HPDE6-E6E7 (cell line): ENCODE measurements at regions not wholly inside any gene's neighbourhood (a gene's known extent, or its start where the extent isn't known, plus 50 kb on each side); places are given as distances from the start of the nearest gene placed in this dataset.

Experiments
- DNase-seq: peaks from one replicate; pipeline ENCODE4 v3.0.0; 2011; ENCODE audit warnings: missing footprints; ENCODE audit errors: extremely low spot score

DNA sequence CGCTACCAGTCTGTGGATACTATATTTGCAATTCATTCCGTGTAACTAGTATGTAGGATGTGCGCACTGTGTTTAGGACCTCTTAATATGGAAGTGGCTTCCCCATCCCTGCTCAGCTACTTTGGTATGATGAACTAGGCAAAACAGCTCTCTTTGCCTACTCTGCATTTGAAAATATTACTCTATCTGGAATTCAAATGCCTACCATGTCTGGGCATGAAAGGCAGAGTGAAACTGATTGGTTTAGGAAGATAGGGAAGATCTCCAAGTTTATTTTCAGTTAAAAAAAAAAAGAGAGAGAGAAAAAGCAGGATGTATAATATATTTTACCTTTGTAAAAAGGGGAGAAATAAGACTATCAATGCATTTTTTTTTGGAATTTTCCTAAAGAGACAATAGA lies 74.1 kb upstream of the ELL2 start:
- DNase-seq, result no peak

DNA sequence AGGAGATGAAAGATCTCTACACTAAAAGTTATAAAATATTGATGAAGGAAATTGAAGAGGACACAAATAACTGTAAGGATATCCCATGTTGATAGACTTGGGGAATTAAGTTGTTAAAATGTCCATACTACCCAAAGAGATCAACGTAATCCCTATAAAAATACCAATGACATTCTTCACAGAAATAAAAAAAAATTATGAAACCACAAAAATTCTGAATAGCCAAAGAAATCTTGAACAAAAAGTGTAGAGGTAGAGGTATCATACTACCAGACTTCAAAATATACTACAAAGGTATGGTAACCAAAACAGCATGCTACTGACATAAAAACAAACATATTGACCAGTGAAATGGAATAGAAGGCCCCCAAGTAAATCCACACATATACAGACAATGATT lies 71.5 kb upstream of the ELL2 start:
- no peak for DNase-seq

DNA sequence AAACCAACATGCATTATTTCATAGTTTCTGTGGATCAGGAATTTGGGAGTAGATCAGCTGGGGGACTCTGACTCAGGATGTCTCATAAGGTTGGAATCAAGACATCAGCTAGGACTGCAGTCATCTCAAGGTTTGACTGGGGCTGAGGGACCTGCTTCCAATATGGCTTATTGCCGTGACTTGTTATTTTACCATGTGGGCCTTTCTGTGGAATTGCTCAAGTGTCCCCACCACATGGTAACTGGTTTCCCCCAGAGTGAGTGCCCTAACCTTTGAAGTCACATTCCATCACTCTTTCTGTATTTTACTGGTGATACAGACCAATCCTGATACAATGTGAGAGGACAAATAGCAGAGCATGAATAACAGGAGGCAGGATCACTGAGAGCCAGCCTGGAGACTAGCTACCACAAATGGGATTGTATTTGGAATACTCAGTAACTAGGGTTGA lies 70.2 kb upstream of the ELL2 start:
- no peak for DNase-seq

DNA sequence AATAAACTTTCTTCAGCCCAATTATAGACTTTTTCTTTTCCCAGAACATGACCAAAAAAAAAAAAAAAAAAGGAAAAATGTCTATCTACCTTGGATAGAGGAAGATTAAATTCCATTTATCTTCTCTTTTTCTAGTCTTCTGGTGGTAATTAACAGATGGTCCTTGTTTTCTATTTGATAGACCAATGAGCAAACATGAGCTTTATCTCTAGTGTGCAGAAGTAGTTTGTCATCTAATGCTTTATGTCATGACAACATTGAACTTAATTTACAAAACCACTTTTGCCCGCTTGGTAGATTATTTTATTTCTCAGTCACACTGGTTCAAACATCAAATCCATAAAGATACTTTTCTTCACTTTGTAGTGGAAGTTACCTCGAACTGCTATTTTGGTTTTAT lies 69.5 kb upstream of the ELL2 start:
- no peak for DNase-seq

- no peak for DNase-seq
These were observed 64.9 kb upstream of the ELL2 start for GRCh38 chr5:96026406-96027041.

DNA sequence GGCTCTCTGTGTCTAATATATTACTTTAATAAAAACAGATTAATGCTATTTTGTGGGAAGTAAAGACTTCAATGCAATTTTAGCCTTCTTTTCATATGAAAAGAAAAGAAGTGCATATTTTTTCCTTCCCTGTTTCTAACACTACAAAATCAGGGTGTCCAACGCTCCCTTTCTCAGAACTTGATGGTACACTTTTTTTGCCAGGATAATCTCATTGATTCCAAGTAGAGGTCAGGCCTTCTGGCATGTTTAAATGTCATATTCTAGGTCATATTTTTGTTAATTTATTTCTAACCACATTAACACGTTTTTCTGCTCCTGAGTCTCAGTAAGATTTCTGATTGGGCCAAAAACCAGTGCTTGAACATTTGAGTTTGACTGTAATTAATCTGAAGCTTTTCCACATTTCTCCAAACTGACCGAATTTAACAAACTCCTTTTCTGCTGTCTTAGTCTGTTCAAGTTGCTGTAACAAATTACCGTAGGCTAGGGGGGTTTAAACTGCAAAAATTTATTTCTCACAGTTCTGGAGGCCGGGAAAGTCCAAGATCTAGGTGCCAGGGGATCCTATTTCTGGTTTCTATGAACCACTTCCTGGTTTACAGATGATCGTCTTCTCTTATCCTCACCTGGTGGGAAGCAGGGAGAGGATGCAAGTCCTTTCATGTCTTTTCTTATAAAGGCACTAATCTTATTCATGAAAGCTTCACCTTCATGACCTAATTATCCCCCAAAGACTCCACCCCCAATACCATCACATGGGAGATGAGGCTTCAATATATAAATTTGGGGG lies 63.2 kb upstream of the ELL2 start:
- DNase-seq, result no peak

- DNase-seq, result no peak
These were observed 61.9 kb upstream of the ELL2 start for GRCh38 chr5:96023518-96023917.

- DNase-seq, result no peak
These were observed 61.3 kb upstream of the ELL2 start for GRCh38 chr5:96022971-96023370.

DNA sequence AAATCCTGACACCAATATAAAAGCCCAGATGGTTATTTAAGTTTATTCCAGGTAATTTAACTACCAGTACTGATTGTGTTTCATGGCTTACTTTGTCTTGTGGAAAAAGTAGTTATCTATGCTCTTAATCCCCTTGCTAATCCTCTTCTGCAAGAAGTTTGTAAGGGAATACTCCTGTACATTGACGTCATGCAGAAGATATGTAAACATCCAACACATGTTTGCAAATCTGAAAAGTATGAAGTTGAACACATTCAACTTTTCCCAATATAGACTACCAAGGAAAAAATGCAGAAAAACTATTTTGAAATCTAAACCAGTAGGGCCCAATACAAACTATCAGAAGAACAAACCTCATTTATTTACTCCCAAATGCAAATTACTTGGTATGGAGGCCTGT lies 56.3 kb upstream of the ELL2 start:
- DNase-seq, result no peak

- no peak for DNase-seq
These were observed 54.6 kb upstream of the ELL2 start for GRCh38 chr5:96016216-96016615.

- no peak for DNase-seq
These were observed 54.1 kb upstream of the ELL2 start for GRCh38 chr5:96015709-96016108.

DNA sequence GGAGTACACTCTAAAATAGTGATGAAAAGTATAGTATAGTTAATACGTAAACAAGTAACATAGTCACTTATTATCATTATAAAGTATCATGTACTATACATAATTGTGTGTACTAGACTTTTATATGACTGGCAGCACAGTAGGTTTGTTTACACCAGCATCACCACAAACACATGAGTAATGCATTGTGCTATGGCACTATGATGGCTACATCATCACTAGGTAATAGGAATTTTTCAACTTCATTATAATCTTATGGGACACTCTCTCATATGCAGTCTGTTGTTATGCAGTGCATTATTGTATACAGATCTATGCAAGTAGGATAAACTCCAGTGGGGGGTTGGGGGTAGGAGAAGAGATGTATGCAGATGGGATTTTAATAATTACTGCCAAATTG lies 52.7 kb upstream of the ELL2 start:
- DNase-seq, result no peak

DNA sequence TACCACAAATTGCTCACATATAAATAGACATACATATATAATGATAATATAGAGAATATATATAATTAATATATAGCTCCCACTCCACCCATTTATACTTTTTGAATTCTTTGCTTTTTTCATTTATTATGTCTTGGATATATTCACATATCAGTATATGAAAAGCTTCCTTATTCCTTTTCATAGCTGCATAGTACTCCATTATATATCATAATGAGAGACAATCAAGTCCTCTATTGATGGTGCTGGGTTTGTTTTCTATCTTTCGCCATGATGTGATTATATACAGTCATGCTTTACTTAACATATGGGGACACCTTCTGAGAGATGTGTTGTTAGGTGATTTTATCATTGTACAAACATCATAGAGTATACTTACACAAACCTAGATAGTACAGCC lies 51.6 kb upstream of the ELL2 start:
- no peak for DNase-seq

- DNase-seq, result no peak
These were observed 50.7 kb upstream of the ELL2 start for GRCh38 chr5:96012399-96012798.
